Right lobe of liver (tissue), 4 donors: ENCODE measurements at regions not wholly inside any gene's neighbourhood (a gene's known extent, or its start where the extent isn't known, plus 50 kb on each side); places are given as distances from the start of the nearest gene placed in this dataset.

Experiments
- CTCF ChIP-seq, 4 donors: fragments of 200-600 bp in 3 of 4; fragments of 450-650 bp in 1 of 4; IDR thresholded peaks; one replicate each; pipeline versions ENCODE4 v1.5.1 to v1.8.0; 2016 to 2022; ENCODE audit warnings: antibody characterized with exemption in 4 of 4, mild to moderate bottlenecking in 2 of 4
- POLR2A ChIP-seq: fragments of 450-650 bp; IDR thresholded peaks from one replicate; pipeline ENCODE4 v1.6.1; 2017; ENCODE audit warnings: antibody characterized with exemption, mild to moderate bottlenecking
- donor health status: DM: no; HTN: no; CAD: no.
- donor health status: DM: no; HTN: no; CAD: no.
- donor health status: DM: no; HTN: yes; CAD: no.

GRCh38 chr13:108495646-108496361 lies 133.6 kb upstream of the MYO16 start:
- TF ChIP-seq CTCF (IDR thresholded peaks at IDR 0.05) (no peak), POLR2A (no peak)
